ENCODE measurements at regions not wholly inside any gene's neighbourhood (a gene's known extent, or its start where the extent isn't known, plus 50 kb on each side); places are given as distances from the start of the nearest gene placed in this dataset.

DNA sequence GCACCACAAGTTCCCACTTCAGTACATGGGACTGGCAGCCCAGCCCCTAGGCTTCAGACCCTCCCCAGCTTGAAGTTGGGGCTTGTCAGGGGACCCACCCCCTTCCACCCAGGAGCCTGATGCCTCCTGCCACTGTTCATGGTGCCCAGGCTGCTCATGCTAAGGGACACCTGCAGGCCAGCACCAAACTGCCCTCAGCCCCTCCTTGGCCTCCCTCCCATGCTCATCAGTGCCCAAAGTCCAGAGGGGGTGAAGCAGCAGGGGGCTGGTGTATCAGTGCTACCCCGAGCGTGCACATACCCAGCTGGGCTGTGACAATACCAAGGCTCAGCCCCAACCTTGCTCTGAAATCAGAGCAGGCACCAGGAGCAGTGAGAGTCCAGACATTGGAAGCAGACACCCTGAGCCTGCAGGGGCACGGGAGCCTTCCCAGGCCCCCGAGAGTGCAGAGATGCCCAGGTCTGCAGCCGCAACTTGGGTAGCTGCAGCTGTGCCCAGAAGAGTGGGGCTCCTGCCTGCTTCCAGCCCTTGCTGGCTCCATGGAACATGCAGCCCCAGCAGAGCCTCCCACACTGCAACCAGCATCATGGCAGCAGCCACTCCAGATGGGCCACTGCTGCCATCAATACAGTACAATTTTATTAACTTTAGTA is 79.0 kb downstream of the MTERF1 start:
- Mint-ChIP-seq H3K9me3 (ENCODE audit: low read depth) (no peaks in the 10 kb centered on the region), H3K36me3 (ENCODE audit: low read depth) (no peaks in the 10 kb centered on the region), H3K4me1 (ENCODE audit: low read depth) (peaks cover 9% of the 10 kb centered on the region), H3K27me3 (ENCODE audit: low read depth) (no peaks in the 10 kb centered on the region), H3K4me3 (ENCODE audit: unreplicated experiment) (no peak overlapping the region), H3K27ac (ENCODE audit: unreplicated experiment) (no peak overlapping the region)
- TF ChIP-seq, protein P1, sequence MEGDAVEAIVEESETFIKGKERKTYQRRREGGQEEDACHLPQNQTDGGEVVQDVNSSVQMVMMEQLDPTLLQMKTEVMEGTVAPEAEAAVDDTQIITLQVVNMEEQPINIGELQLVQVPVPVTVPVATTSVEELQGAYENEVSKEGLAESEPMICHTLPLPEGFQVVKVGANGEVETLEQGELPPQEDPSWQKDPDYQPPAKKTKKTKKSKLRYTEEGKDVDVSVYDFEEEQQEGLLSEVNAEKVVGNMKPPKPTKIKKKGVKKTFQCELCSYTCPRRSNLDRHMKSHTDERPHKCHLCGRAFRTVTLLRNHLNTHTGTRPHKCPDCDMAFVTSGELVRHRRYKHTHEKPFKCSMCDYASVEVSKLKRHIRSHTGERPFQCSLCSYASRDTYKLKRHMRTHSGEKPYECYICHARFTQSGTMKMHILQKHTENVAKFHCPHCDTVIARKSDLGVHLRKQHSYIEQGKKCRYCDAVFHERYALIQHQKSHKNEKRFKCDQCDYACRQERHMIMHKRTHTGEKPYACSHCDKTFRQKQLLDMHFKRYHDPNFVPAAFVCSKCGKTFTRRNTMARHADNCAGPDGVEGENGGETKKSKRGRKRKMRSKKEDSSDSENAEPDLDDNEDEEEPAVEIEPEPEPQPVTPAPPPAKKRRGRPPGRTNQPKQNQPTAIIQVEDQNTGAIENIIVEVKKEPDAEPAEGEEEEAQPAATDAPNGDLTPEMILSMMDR (IDR thresholded peaks at IDR 0.05): no peak
- no peak for DNase-seq (ENCODE audit: low spot score)

DNA sequence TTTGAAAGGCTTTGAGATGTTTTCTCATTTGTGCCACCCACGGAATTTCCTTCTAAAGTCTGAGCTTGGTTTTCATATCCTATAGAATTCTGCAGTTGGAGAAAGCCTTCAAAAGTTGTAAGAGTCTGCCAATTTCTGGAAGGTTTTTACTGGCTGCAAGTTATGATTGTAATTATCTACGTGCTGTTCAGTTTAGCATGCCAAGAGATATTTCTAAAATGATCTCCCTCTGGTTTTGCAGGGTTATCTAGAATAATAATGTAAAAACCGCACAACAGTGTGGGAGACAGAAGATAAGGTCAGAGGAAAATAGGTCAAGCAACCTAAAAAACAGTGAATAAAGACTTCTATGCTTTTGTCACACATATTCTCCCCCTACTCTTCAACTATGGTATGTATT is 69.3 kb downstream of the MTERF1 start:
- no peaks in the 10 kb centered on the region for H3K36me3 Mint-ChIP-seq (ENCODE audit: low read depth)
- H3K4me3 Mint-ChIP-seq (ENCODE audit: unreplicated experiment): no peak overlapping the region
- TF ChIP-seq, protein P1 (IDR thresholded peaks at IDR 0.05): no peak
- no peak for DNase-seq (ENCODE audit: low spot score)
- no peak overlapping the region for H3K27ac Mint-ChIP-seq (ENCODE audit: unreplicated experiment)
- H3K9me3 Mint-ChIP-seq (ENCODE audit: low read depth): no peaks in the 10 kb centered on the region
- no peaks in the 10 kb centered on the region for H3K27me3 Mint-ChIP-seq (ENCODE audit: low read depth)
- no peaks in the 10 kb centered on the region for H3K4me1 Mint-ChIP-seq (ENCODE audit: low read depth)

DNA sequence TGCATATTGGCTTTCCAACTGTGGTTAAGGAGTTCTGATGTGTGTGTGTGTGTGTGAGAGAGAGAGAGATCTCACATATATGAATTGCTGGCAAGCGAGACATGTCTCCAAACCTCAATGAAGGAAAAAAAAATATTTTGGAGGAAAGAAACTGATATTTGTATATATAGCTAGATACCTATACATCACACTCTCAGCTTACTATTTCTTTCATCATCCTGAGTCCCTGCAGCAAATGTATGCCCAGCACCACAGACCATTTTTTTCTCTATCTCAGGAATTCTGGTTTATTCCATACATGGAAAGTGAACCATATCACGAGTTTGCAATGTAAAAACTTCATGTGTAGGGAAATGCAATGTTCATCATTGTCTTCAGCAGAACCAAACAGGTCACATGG is 68.9 kb downstream of the MTERF1 start:
- Mint-ChIP-seq H3K4me3 (ENCODE audit: unreplicated experiment) (no peak overlapping the region), H3K9me3 (ENCODE audit: low read depth) (no peaks in the 10 kb centered on the region), H3K4me1 (ENCODE audit: low read depth) (no peaks in the 10 kb centered on the region), H3K36me3 (ENCODE audit: low read depth) (peaks cover 2% of the 10 kb centered on the region), H3K27ac (ENCODE audit: unreplicated experiment) (no peak overlapping the region), H3K27me3 (ENCODE audit: low read depth) (no peaks in the 10 kb centered on the region)
- no peak for DNase-seq (ENCODE audit: low spot score)
- TF ChIP-seq, protein P1 (IDR thresholded peaks at IDR 0.05): no peak

DNA sequence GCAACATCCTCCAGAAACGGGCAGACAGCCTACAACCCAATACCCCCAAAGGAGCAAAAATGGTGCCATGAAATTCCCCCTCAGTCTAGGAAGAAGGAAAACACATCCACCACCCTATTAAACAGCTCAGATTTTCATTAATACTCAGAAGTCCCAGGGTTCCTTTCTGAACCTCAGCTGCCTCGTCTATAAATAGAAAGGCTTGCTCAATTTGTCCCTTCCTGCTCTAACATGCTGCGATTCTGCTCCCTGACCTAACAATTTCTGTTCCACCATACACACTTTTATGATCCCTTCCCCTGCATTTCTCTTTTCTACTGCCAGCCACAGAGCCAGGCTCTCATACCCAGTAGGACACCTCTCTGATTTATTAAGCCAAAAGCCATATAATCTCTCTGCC is 68.1 kb downstream of the MTERF1 start:
- Mint-ChIP-seq H3K27me3 (ENCODE audit: low read depth) (no peaks in the 10 kb centered on the region), H3K27ac (ENCODE audit: unreplicated experiment) (no peak overlapping the region), H3K9me3 (ENCODE audit: low read depth) (no peaks in the 10 kb centered on the region), H3K4me1 (ENCODE audit: low read depth) (no peaks in the 10 kb centered on the region), H3K4me3 (ENCODE audit: unreplicated experiment) (no peak overlapping the region), H3K36me3 (ENCODE audit: low read depth) (peaks cover 2% of the 10 kb centered on the region)
- TF ChIP-seq, protein P1 (IDR thresholded peaks at IDR 0.05): no peak
- DNase-seq (ENCODE audit: low spot score): no peak

DNA sequence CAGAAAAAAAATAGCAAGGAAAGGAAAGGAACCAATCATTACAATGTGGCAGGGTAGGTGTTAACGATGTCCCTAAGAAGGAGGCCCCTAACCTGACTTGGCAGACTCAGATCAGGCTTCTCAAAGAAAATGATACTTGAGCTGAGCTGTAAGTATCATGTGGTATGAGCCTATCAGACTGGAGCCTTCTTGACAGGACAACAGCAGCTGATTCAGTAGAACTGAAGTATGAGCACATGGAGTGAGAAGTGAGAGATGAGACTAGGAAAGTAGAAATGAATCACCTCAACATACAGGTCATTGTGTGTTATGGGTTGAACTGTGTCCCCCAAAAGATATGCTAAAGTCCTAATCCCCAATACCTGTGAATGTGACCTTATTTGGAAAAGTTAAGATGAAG is 66.3 kb downstream of the MTERF1 start:
- Mint-ChIP-seq H3K4me3 (ENCODE audit: unreplicated experiment) (no peak overlapping the region), H3K4me1 (ENCODE audit: low read depth) (no peaks in the 10 kb centered on the region), H3K9me3 (ENCODE audit: low read depth) (no peaks in the 10 kb centered on the region), H3K27ac (ENCODE audit: unreplicated experiment) (no peak overlapping the region), H3K27me3 (ENCODE audit: low read depth) (no peaks in the 10 kb centered on the region), H3K36me3 (ENCODE audit: low read depth) (peaks cover 2% of the 10 kb centered on the region)
- no peak for DNase-seq (ENCODE audit: low spot score)
- TF ChIP-seq, protein P1 (IDR thresholded peaks at IDR 0.05): no peak

Data from chondrocyte (in vitro differentiated cells).